Ovary (tissue), 7 donors: ENCODE measurements at regions not wholly inside any gene's neighbourhood (a gene's known extent, or its start where the extent isn't known, plus 50 kb on each side); places are given as distances from the start of the nearest gene placed in this dataset.

Source experiments
- DNase-seq, 5 donors: peaks; one replicate each; pipeline ENCODE4 v3.0.0-alpha.2; 2019 to 2020
- H3K27ac ChIP-seq, 2 donors: fragments of 200-600 bp; one replicate each; pipeline versions ENCODE4 v1.5.1 to v1.8.0; 2019 to 2022
- H3K27me3 ChIP-seq: fragments of 200-600 bp; one replicate; pipeline ENCODE4 v1.8.0; 2022
- H3K36me3 ChIP-seq: fragments of 200-600 bp; sonication (generic); one replicate; pipeline ENCODE4 v1.5.1; 2019
- H3K4me1 ChIP-seq: one replicate; pipeline ENCODE4 v1.8.1; 2013; ENCODE audit warnings: mild to moderate bottlenecking, moderate library complexity; ENCODE audit not compliant: insufficient read depth
- H3K4me3 ChIP-seq: fragments of 200-600 bp; sonication (generic); one replicate; pipeline ENCODE4 v1.5.1; 2017
- H3K9me3 ChIP-seq, 2 donors: fragments of 200-600 bp in 1 of 2; sonication (generic) in 1 of 2; one replicate each; pipeline versions ENCODE4 v1.5.1 to v1.8.1; 2013 to 2019; ENCODE audit warnings: mild to moderate bottlenecking in 1 of 2, moderate library complexity in 1 of 2
- EP300 ChIP-seq: sonication (generic); formaldehyde crosslinking; IDR thresholded peaks from one replicate; pipeline ENCODE4 v1.6.1; 2017; ENCODE audit warnings: antibody characterized with exemption
- POLR2A ChIP-seq: fragments of 450-650 bp; IDR thresholded peaks from one replicate; pipeline ENCODE4 v1.6.1; 2017; ENCODE audit warnings: antibody characterized with exemption, mild to moderate bottlenecking, moderate library complexity
- WGBS, 3 donors: extraction: QIAGEN DNeasy Blood & Tissue Kit in 1 of 3; methylation state at CpG; one replicate each; pipeline versions ENCODE4 v1.1.5 to v1.1.7; 2013 to 2017; 5-methylcytosine and 5-hydroxymethylcytosine counted together
- intact Hi-C, 4 donors: fragments of 100-400 bp; cut with DNase I; formaldehyde crosslinking; loops; one replicate each; pipeline versions ENCODE4 v1.11.0 to v1.15.1; 2022 to 2023
- TF ChIP-seq, protein P1 (sequence below), 3 donors: fragments of 450-650 bp in 2 of 3; fragments of 200-600 bp in 1 of 3; IDR thresholded peaks; one replicate each; pipeline versions ENCODE4 v1.5.1 to v1.8.0; 2016 to 2022; ENCODE audit warnings: antibody characterized with exemption in 3 of 3, mild to moderate bottlenecking in 1 of 3
- donor health status: DM: no; HTN: no; CAD: no; lungs with moderate emphysema.
- donor health status: DM: no; HTN: no; CAD: no.
- donor health status: Bipolar disorder and iron deficiency.
- donor health status: DM: no; HTN: no; CAD: no.
- donor health status: DM: yes; HTN: yes; CAD: no.

DNA sequence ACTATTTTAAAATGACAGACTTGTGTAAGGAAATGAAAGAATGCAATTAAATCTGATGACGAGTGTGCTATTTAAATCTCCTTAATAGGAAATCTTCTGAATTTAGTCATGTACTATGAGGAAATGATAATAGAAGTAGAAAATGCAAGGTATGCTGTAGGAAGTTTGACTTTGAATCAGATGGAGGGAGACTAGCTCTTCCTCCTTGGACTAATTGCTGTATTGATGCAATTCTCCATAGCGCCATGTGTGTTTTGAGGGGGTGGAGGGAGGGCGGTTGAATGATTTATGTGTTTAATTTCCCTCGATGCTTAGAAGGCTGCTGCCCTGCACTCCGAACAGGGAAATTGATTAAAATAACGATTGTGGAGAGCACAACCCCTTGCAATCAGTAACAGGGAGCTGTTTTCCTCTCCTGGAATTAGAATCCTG lies 179.0 kb upstream of the PRNP start:
- DNase-seq, result no peak
- Histone ChIP-seq H3K4me3 (no peak overlapping the region), H3K4me1 (no peaks in the 10 kb centered on the region), H3K36me3 (no peaks in the 10 kb centered on the region), H3K27ac (no peak overlapping the region), H3K27me3 (no peaks in the 10 kb centered on the region), H3K9me3 (no peaks in the 10 kb centered on the region)
- intact Hi-C loops, result no loop called here
- TF ChIP-seq POLR2A (no peak), EP300 (no peak)
- TF ChIP-seq, protein P1, sequence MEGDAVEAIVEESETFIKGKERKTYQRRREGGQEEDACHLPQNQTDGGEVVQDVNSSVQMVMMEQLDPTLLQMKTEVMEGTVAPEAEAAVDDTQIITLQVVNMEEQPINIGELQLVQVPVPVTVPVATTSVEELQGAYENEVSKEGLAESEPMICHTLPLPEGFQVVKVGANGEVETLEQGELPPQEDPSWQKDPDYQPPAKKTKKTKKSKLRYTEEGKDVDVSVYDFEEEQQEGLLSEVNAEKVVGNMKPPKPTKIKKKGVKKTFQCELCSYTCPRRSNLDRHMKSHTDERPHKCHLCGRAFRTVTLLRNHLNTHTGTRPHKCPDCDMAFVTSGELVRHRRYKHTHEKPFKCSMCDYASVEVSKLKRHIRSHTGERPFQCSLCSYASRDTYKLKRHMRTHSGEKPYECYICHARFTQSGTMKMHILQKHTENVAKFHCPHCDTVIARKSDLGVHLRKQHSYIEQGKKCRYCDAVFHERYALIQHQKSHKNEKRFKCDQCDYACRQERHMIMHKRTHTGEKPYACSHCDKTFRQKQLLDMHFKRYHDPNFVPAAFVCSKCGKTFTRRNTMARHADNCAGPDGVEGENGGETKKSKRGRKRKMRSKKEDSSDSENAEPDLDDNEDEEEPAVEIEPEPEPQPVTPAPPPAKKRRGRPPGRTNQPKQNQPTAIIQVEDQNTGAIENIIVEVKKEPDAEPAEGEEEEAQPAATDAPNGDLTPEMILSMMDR (IDR thresholded peaks at IDR 0.05), result no peak
- WGBS, 3 donors, result 5 to 16% (median 13%) methylated on average over 6 of the region's 6 CpGs

- intact Hi-C loops, result no loop called here
- no peak for TF ChIP-seq POLR2A
- TF ChIP-seq, protein P1 (IDR thresholded peaks at IDR 0.05), result no peak
- H3K36me3 ChIP-seq, result no peaks in the 10 kb centered on the region
- no peaks in the 10 kb centered on the region for H3K27me3 ChIP-seq
- 75 to 86% (median 84%) methylated on average over 4 of the region's 4 CpGs for WGBS, 3 donors
- DNase-seq, result no peak
- H3K4me3 ChIP-seq, result no peak overlapping the region
- no peak overlapping the region for H3K27ac ChIP-seq
- H3K9me3 ChIP-seq, result peaks cover 0 to 3% of the 10 kb centered on the region in 2 donors
- no peaks in the 10 kb centered on the region for H3K4me1 ChIP-seq
These were observed 181.4 kb upstream of the PRNP start for GRCh38 chr20:4504814-4505213.

DNA sequence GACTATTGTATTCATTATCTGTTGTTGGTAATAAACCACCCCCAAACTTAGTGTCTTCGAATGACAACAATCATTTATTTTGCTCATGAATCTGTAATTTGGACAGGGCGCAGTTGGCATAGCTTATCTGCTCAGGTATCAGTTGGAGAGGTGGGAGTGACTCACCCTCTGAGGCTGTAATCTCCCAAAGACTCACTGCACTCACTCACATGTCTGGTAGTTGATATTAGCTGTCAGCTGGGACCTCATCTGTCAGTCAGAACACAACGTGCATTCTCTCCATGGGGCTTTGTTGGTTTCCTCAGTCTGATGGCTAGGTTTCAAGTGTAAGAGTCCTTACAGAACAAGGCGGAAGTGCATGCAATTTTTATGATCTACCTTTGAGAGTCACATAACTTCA lies 183.5 kb upstream of the PRNP start:
- intact Hi-C loops, result no loop called here
- Histone ChIP-seq H3K4me3 (no peak overlapping the region), H3K27me3 (no peaks in the 10 kb centered on the region), H3K36me3 (no peaks in the 10 kb centered on the region), H3K27ac (no peak overlapping the region), H3K4me1 (no peaks in the 10 kb centered on the region), H3K9me3 (peaks cover 0 to 3% of the 10 kb centered on the region in 2 donors)
- TF ChIP-seq EP300, result no peak
- WGBS, 3 donors, result 46 to 79% (median 48%) methylated on average over 4 of the region's 4 CpGs
- no peak for DNase-seq

DNA sequence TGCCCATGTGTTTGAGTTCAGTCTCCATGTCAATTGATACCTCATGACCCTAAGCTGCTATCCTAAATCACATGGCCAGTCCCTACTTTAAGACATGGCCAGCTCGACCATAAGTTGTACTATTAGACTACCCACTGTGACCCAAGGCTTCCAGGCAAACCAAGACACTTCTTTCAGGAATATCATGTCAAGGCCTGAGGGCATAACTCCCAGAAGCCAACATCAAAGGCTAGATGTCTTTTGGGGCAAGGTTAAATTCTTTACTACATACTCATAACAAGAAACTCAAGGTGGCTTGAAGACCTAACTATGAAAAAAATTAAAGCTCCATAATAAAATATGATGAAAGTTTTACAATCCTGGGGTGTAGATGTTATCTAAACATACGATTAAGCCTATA lies 192.9 kb upstream of the PRNP start:
- DNase-seq, result no peak
- 30 to 46% (median 44%) methylated on average over 2 of the region's 2 CpGs for WGBS, 3 donors
- H3K27ac ChIP-seq, result no peak overlapping the region
- no peaks in the 10 kb centered on the region for H3K4me1 ChIP-seq
- no peaks in the 10 kb centered on the region for H3K27me3 ChIP-seq
- no peaks in the 10 kb centered on the region for H3K36me3 ChIP-seq
- H3K4me3 ChIP-seq, result no peak overlapping the region
- no peaks in the 10 kb centered on the region for H3K9me3 ChIP-seq
- intact Hi-C loops, result no loop called here
- TF ChIP-seq EP300, result no peak
- TF ChIP-seq, protein P1 (IDR thresholded peaks at IDR 0.05), result no peak
- TF ChIP-seq POLR2A, result no peak

DNA sequence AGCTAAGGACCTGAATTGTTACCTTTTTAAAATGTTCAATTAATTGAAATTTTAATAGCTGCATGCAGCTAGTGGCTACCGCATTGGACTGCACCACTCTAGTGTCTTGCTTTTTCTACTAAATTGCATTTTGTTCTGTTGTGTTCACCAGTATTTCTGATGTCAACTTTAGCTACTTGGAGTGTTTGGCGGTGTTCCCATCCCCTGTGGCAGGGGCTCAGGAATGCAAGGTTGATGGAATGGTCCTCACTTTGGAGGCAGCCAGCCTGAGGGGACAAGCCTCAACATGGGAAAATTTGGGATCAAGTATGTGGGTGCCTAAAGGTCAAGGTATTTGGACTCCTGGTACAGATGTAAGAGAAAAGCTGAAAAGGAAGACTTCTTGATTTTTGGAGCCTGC lies 194.6 kb upstream of the PRNP start:
- Histone ChIP-seq H3K4me3 (no peak overlapping the region), H3K9me3 (no peaks in the 10 kb centered on the region), H3K36me3 (no peaks in the 10 kb centered on the region), H3K27ac (no peak overlapping the region), H3K4me1 (no peaks in the 10 kb centered on the region), H3K27me3 (no peaks in the 10 kb centered on the region)
- TF ChIP-seq POLR2A (no peak), EP300 (no peak)
- TF ChIP-seq, protein P1 (IDR thresholded peaks at IDR 0.05), result no peak
- intact Hi-C loops, result no loop called here
- no peak for DNase-seq
- WGBS, 3 donors, result 82 to 98% (median 87%) methylated on average over 2 of the region's 2 CpGs
